HG03439 (cell line): ENCODE measurements at regions not wholly inside any gene's neighbourhood (a gene's known extent, or its start where the extent isn't known, plus 50 kb on each side); places are given as distances from the start of the nearest gene placed in this dataset.

ENCODE experiments used
- ATAC-seq: cut with Tn5 transposase; IDR thresholded peaks from one replicate; pipeline ENCODE4 v1.9.1; 2021; ENCODE audit warnings: mild to moderate bottlenecking, moderate library complexity; ENCODE audit not compliant: unreplicated experiment

GRCh38 chr2:145253492-145253891 is 733.6 kb upstream of the ZEB2 start:
- no peak for ATAC-seq

- ATAC-seq: no peak
Measured at GRCh38 chr2:145245268-145245870, 725.5 kb upstream of the ZEB2 start.

DNA sequence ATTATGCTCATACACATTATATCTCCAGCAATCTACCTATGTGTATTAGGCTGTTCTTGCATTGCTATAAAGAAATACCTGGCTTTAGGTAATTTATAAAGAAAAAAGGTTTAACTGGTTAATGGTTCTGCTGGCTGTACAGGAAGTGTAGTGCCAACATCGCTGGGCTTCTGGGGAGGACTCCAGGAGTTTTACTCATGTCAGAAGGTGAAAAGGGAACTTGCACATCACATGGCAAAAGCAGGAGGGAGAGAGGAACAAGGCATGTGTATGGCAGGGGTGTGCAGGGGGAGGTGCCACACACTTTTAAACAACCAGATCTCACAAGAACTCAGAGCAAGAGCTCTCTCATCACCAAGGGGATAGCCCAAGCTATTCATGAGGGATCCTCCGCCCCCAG is 715.4 kb upstream of the ZEB2 start:
- no peak for ATAC-seq

DNA sequence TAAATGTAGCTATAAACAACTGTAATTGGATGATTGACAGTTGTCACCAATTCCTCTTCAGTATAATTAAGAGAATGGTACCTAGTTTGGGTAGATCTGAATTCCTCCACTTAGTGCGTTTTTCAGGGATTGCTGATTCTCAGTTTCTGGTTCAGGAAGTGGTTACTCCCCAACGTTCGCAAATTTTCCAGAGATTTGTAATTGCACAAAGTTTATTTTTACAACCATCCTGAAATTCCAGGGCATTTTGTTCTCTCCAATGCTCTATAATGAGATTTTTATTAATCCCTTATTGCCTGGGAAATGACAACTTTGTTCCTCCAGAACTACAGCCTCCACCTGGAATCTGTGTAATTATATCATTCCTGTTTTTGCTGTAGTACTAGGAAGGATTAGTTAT is 710.6 kb upstream of the ZEB2 start:
- ATAC-seq: no peak

DNA sequence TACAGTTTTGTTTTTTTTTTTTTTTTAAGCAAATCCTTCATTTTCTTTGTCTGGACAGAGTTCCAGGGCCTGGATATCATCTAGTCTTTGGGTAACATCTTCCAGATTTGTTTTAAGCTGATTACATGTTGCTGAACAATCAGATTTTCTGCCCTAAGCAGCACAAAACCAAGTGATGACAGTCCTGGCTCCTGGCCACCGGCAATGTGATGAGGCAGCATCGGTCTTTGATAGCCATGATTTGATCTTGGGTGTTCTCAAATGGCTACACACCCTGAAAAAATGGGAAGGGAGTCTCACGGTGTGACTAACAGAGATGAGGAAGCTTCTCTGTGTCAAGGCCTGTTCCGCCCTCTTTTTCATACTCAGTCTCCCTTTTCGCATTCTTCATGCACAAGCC is 708.6 kb upstream of the ZEB2 start:
- no peak for ATAC-seq

GRCh38 chr2:145226901-145227300 is 707.0 kb upstream of the ZEB2 start:
- ATAC-seq: no peak

GRCh38 chr2:145221516-145221915 is 701.6 kb upstream of the ZEB2 start:
- ATAC-seq: no peak

DNA sequence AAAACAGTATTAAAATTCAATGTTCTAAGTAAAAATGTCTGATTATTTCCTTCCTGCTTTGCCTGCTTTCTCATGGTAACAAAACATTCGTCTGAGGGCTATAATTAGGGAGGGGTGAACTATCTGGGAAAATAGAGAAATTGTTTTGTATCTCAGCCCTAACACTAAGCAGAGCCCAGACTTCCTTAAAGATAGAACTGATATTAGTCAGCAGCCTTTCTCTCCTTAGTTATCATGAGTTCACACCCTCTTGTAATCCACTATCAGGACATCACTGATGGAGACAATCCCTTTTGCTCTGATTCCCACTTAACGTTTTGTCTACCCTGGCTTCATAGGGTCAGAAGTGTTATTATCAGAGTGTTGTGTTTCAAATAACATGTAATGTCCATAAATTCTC is 701.1 kb upstream of the ZEB2 start:
- no peak for ATAC-seq

GRCh38 chr2:145220496-145220895 is 700.6 kb upstream of the ZEB2 start:
- ATAC-seq: no peak

DNA sequence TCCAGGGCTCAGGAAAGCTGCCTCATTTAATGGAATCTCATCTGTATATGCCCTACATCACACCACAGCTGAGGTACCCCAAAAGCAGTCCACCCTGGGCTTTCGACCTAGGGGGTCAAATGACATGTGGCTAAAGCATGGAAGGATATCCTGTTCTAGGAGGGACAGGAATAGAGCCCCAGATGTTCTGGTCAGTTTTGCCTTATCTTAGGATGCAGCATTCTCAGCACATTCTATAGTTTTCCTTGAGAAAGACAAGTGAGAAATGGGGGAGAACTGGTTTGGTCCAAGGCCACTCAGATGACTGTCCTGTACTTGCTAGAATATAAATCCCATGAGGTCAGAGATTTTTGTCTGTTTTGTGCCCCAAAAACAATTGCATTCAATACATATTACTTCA is 688.0 kb upstream of the ZEB2 start:
- no peak for ATAC-seq

- no peak for ATAC-seq
Measured at GRCh38 chr2:145206496-145207281, 686.8 kb upstream of the ZEB2 start.

- ATAC-seq: no peak
Measured at GRCh38 chr2:145203891-145204290, 684.0 kb upstream of the ZEB2 start.

DNA sequence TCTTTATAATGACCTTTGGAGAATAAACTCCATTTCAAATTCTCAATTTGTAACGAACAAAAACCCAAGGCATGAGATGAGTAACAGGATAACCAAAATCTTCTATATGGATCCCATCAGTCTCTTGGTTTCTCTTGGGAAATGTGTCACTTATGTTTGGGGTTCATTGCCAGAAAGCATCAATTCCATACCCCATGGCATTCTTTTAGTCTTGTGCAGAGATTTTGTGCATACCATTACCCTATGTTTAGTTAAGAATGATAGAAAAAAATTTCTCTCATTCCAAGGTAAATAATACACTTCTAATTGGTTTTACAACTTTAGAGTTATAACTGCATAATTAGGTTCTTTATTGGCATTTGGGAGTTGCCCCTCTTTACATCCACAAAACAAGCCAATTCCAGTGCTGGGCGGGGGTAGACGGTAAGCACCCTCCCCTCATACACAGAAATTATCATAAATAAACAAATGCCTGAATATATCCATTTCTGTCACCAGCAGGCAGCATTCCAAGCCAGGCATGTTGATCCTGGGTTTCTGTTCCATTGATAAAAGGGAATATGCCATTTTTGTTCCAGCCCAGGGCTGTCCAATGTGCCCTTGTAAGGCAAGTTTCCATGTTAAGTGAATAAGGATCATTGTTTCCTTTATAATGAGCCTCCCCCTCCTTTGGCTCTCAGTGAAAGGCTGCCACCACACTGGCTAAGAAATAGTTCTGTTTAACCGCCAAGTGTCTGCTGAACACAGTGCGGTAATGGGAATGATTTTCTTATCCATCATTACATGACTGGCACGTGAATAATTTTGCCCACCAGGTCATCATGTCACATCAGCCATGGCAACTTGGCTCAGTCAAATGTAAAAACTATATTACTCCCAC is 680.1 kb upstream of the ZEB2 start:
- ATAC-seq: no peak

DNA sequence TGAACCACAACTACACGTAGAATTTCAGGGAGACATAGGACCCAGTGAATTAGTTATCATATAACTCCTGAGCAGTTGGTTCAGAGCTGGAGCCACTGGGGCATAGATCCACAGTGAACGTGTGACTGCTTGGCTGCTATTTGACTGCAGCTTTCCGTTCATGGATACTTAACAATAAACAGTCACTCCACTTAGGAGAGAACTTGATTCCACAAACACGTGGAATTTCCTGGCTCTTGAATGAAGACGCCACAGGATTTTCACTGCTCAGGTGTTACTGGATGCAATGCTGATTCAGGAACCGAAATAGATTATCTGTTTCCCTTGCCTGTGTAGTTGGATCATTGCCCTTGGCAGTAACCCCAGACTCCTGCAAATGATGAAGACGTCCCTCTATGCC is 679.1 kb upstream of the ZEB2 start:
- no peak for ATAC-seq

- no peak for ATAC-seq
Measured at GRCh38 chr2:145198555-145198954, 678.6 kb upstream of the ZEB2 start.

DNA sequence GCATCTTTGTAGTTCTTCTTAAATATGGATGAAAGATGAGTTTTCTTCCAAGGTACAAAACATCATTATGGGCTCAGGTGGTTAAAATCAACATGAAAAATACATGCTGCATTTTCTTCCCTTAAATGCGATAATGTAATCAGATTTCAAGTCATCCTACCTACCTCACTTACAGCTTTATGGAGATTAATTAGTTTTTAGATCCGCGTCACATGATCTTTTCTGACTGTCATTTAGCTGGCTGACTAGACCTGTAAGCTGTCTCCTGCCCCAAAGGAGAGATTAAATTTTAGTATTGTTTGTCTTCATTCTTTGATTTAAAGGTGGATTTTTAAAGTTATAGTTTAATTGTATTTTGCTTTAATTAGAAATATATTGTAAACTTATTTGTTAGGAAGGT is 678.0 kb upstream of the ZEB2 start:
- ATAC-seq: no peak

DNA sequence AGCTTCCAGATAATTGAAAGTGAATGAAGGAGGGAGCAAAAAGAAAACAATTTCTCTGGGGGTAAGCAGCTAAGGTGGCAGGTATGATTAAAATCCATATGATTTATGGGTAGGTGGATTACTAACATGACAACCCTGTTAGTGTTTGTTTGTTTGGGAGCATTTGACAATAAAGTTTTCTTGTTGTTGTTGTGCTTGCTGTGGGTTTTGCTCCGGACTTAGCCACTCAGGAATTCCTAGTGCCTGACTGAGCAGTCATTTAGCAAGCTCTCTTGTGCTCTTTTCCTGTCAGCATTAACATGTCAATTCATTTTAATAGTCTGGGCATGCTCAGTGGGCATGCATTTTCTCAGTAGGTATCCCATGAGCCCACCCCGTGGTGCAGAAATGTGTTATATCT is 674.8 kb upstream of the ZEB2 start:
- ATAC-seq: no peak

DNA sequence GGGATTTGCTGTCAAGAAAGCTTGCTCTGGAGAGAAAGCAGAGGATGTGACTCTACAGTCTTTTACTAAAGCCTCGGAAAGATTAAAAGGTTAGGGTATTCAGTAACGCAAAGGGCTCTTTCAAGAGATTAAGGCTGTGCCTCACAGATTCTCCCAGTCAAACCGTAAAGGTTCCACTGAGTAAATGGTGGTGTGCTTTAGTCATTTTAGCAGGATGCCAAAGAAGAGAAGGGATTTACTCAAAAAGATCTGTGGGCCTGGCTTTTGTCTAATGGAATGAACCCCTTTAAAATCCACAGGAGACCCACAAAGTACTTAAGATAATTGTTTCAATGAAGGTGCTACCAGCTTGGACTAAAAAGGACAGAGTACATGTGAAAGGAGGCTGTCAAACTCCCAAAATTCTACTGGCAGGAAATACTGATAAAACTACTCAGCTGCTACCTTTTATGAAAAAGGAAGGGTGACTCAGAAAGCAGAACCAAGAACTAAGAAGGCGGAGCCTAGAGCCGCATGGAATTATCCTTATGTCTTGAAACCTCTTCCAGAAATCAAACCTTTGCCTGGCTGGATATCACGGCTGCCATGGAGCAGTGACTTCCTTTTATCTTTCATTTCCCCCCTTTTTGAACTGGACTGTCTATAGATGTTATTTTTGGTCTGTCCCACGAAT is 670.2 kb upstream of the ZEB2 start:
- no peak for ATAC-seq

DNA sequence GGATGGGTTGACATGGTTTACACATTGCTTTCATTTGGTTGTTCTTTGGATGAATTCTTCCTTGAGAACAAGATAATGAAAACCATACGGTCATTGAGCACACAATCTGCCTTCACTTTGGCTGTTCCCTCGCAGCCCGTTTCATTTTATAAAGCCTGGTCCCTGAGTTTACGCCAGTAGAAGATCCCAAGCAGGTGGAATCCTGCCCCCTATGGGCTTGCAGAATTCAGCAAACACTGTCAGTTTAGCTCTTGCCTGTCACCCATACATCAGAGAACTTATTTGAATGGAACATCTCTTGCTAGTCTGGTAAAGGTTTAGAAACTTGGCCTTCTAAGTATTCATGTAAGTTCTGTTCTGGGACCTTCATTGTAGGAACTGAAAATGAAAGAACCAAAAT is 666.4 kb upstream of the ZEB2 start:
- ATAC-seq: no peak

DNA sequence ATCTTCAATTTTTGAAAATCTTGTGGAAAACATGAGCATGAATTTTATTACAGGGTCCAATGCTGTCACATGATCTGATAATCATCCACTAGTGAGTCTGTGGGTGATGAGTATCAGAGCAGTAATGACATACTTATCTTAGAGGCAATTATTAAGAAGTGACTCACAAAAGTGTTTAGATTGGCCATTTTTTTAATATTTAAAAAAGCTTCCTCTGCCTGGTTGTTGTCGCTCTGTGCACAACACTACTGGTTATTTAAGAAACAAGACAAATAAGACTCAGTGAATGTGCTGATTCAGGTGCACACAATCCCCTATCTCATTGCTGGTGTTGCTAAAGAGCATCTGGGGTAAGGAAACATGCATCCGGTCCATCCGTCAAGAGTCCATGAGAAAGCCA is 665.8 kb upstream of the ZEB2 start:
- no peak for ATAC-seq
